HFFc6 (cell line): ENCODE measurements at regions not wholly inside any gene's neighbourhood (a gene's known extent, or its start where the extent isn't known, plus 50 kb on each side); places are given as distances from the start of the nearest gene placed in this dataset.

Source experiments
- DNase-seq: peaks from one replicate; pipeline ENCODE4 v3.0.0-alpha.2; 2018
- H3K27ac Mint-ChIP-seq: 2 replicates; pipeline ENCODE4 v1.8.0; 2020; ENCODE audit warnings: mild to moderate bottlenecking, mixed read lengths
- H3K27me3 Mint-ChIP-seq: 2 replicates; pipeline ENCODE4 v1.8.0; 2021; ENCODE audit warnings: mild to moderate bottlenecking, moderate library complexity, mixed read lengths; ENCODE audit not compliant: insufficient read depth
- H3K36me3 Mint-ChIP-seq: 2 replicates; pipeline ENCODE4 v1.8.0; 2021; ENCODE audit warnings: low read depth, mixed read lengths
- H3K4me1 Mint-ChIP-seq: 2 replicates; pipeline ENCODE4 v1.8.0; 2020; ENCODE audit warnings: low read depth, mixed read lengths
- H3K4me3 Mint-ChIP-seq: 2 replicates; pipeline ENCODE4 v1.8.0; 2020; ENCODE audit warnings: mild to moderate bottlenecking, moderate library complexity, mixed read lengths
- H3K9me3 Mint-ChIP-seq: 2 replicates; pipeline ENCODE4 v1.8.0; 2020; ENCODE audit warnings: mild to moderate bottlenecking, mixed read lengths
- TF ChIP-seq, protein P1 (sequence below): fragments of 200-600 bp; sonication (generic); IDR thresholded peaks from 2 replicates; pipeline ENCODE4 v1.5.0; 2021; ENCODE audit warnings: antibody characterized with exemption, mild to moderate bottlenecking

DNA sequence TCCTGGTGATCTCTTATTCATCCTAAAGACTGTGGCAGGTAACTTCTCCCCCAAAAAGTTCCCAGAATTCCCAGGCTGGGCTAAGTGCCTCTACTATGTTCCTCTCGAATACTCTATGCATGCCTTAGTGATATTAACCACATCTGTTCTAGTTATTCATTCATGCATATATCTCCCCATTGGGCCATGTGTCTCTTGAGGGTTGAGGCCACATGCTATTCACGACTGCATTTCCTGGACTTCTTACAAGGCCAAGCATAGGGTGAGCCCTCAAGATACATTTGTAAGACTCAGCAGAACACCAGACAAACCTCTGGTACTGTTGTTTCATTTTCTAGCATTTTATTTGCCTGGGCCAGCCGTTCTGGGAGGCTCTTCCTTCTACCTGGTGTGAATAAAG is 117.0 kb downstream of the EN1 start:
- TF ChIP-seq, protein P1, sequence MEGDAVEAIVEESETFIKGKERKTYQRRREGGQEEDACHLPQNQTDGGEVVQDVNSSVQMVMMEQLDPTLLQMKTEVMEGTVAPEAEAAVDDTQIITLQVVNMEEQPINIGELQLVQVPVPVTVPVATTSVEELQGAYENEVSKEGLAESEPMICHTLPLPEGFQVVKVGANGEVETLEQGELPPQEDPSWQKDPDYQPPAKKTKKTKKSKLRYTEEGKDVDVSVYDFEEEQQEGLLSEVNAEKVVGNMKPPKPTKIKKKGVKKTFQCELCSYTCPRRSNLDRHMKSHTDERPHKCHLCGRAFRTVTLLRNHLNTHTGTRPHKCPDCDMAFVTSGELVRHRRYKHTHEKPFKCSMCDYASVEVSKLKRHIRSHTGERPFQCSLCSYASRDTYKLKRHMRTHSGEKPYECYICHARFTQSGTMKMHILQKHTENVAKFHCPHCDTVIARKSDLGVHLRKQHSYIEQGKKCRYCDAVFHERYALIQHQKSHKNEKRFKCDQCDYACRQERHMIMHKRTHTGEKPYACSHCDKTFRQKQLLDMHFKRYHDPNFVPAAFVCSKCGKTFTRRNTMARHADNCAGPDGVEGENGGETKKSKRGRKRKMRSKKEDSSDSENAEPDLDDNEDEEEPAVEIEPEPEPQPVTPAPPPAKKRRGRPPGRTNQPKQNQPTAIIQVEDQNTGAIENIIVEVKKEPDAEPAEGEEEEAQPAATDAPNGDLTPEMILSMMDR, result no peak
- H3K27me3 Mint-ChIP-seq, result peaks cover 2% of the 10 kb centered on the region; the same call in 1 of the 2 replicates
- H3K27ac Mint-ChIP-seq, result no peak overlapping the region
- H3K4me3 Mint-ChIP-seq, result no peak overlapping the region
- peaks cover 9% of the 10 kb centered on the region for H3K9me3 Mint-ChIP-seq
- DNase-seq, result no peak
- H3K36me3 Mint-ChIP-seq, result no peaks in the 10 kb centered on the region
- H3K4me1 Mint-ChIP-seq, result peaks cover 7% of the 10 kb centered on the region

DNA sequence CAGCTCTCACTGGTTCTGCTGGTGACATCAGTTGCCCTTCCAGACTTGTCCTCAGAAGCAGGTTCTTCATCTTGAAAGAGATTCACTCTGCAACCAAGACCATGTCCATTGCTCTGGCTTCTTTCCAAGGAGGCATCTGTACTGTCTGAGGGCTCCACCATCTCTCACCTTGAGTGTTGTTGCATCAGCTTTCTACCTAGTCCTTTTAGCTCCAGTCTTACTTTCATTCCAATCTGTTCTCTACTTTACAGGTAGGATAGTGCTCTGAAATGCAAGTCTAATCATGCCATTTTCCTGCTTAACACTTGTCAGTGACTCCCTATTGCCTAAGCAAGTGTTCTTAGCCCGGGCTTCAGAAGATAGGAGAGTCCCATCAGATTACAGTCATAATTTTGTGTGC is 117.7 kb downstream of the EN1 start:
- TF ChIP-seq, protein P1, result no peak
- Mint-ChIP-seq H3K4me1 (peaks cover 7% of the 10 kb centered on the region), H3K27ac (no peak overlapping the region), H3K4me3 (no peak overlapping the region), H3K27me3 (peaks cover 2% of the 10 kb centered on the region; the same call in 1 of the 2 replicates), H3K36me3 (no peaks in the 10 kb centered on the region), H3K9me3 (peaks cover 9% of the 10 kb centered on the region)
- no peak for DNase-seq

DNA sequence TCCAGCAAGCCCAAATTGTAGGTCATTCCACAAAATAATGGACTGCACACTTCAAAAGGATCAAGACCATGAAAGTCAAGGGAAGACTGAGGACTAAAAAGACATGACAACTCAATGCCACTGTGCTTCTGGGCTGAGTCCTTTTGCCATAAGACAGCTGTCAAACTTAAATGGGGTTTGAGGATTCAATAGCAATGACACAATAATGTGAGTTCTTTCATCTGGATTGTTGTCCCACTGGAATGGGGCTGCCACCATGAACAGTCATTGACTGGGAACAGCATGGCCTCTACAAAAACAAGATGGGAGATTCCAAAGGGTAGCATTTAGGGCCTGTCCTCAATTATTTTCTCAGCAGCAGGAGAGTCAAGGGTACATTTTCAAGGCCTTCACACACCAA is 118.5 kb downstream of the EN1 start:
- no peak for DNase-seq
- Mint-ChIP-seq H3K4me1 (peaks cover 7% of the 10 kb centered on the region), H3K9me3 (peaks cover 9% of the 10 kb centered on the region), H3K36me3 (no peaks in the 10 kb centered on the region), H3K27ac (no peak overlapping the region), H3K27me3 (peaks cover 5% of the 10 kb centered on the region; the same call in 1 of the 2 replicates), H3K4me3 (no peak overlapping the region)
- TF ChIP-seq, protein P1, result no peak

DNA sequence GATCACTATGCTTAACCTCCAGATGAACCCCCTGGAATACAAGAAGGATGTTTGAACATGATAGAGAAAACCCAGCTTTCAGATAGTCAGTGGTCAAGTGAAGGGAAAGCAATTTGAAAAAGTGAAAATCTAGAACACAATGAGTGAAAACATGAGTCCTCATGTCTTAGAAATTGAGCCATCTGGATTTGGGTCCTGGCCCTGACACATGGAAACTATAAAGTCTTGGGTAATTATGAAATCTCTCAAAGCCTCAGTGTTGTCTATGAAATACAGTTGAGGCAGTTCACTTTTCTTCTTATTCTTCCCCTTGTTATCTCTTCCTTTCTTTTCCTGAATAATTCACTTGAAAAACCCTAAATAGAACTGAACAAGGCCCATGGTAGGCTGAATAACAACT is 120.6 kb downstream of the EN1 start:
- H3K4me1 Mint-ChIP-seq, result peaks cover 9% of the 10 kb centered on the region
- H3K27me3 Mint-ChIP-seq, result peaks cover 5% of the 10 kb centered on the region; the same call in 1 of the 2 replicates
- H3K9me3 Mint-ChIP-seq, result peaks cover 9% of the 10 kb centered on the region
- TF ChIP-seq, protein P1, result no peak
- no peak for DNase-seq
- no peaks in the 10 kb centered on the region for H3K36me3 Mint-ChIP-seq
- H3K4me3 Mint-ChIP-seq, result no peak overlapping the region
- no peak overlapping the region for H3K27ac Mint-ChIP-seq

DNA sequence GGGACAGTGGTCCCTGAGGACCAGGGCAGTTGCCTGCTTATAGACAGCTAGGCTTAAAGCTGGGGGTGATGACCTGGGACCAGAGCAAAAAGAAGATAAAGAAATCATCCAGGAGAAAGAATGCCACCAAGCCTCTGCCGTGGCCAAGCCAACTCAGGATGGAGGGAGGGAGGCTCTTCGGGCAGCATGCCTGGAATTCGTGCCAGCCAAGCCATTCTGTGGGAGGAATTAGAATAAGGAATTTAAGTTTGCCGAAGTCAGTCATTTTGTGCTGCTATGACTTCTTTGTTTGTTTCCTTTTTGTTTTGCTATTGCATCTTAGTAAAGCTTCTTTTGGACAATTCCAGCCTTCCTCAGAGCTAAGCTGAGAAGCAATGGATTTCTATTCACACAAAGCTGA is 124.1 kb downstream of the EN1 start:
- Mint-ChIP-seq H3K36me3 (no peaks in the 10 kb centered on the region), H3K4me3 (no peak overlapping the region), H3K27me3 (peaks cover 6% of the 10 kb centered on the region), H3K4me1 (peaks cover 9% of the 10 kb centered on the region), H3K9me3 (peaks cover 9% of the 10 kb centered on the region), H3K27ac (no peak overlapping the region)
- TF ChIP-seq, protein P1, result no peak
- DNase-seq, result peak; percentile 6

DNA sequence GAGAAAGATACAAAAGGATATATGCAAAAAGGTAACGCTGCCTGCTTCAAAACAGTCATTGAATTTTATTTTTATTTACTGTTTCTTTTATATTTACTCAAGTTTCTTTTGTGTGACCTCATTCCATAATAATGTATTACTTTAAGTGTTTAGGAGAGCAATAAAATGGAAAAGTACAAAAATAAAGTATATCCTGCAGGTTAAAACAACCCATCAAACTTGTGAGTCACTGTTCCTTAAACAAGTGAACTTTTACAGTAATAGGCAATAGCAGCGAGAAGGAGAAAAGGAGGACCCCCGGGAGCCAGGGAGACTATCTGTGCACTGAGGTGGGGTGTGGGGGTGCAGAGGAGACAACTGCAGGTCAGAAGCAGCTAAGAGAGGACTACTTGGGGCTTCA is 124.5 kb downstream of the EN1 start:
- peaks cover 9% of the 10 kb centered on the region for H3K4me1 Mint-ChIP-seq
- H3K27me3 Mint-ChIP-seq, result peaks cover 6% of the 10 kb centered on the region
- no peak for DNase-seq
- TF ChIP-seq, protein P1, result no peak
- no peak overlapping the region for H3K4me3 Mint-ChIP-seq
- no peaks in the 10 kb centered on the region for H3K36me3 Mint-ChIP-seq
- no peak overlapping the region for H3K27ac Mint-ChIP-seq
- H3K9me3 Mint-ChIP-seq, result peaks cover 9% of the 10 kb centered on the region
